Activated T-helper 1 cell treated with anti-CD3 and anti-CD28 coated beads, Interleukin-12 subunit alpha, Interleukin-12 subunit beta, Interleukin-2, Interleukin-4 antibody, amounts not matched to agents 30 ng/mL and 10 ng/mL and 1 ng/mL, durations not matched to agents 14 hours and 24 hours and 36 hours (primary cell): ENCODE measurements at regions not wholly inside any gene's neighbourhood (a gene's known extent, or its start where the extent isn't known, plus 50 kb on each side); places are given as distances from the start of the nearest gene placed in this dataset.

Source experiments
- DNase-seq: peaks from one replicate; pipeline ENCODE4 v3.0.0; 2021; ENCODE audit warnings: low spot score
- H3K27ac Mint-ChIP-seq: one replicate; pipeline ENCODE4 v1.8.0; 2021; ENCODE audit warnings: mild to moderate bottlenecking, mixed read lengths
- H3K27me3 Mint-ChIP-seq: one replicate; pipeline ENCODE4 v1.8.0; 2022; ENCODE audit warnings: mild to moderate bottlenecking, moderate library complexity, mixed read lengths; ENCODE audit not compliant: insufficient read depth
- H3K36me3 Mint-ChIP-seq: one replicate; pipeline ENCODE4 v1.8.0; 2021; ENCODE audit warnings: low read depth, mixed read lengths
- H3K4me1 Mint-ChIP-seq: one replicate; pipeline ENCODE4 v1.8.0; 2021; ENCODE audit warnings: low read depth, mixed read lengths
- H3K4me3 Mint-ChIP-seq: one replicate; pipeline ENCODE4 v1.8.0; 2021; ENCODE audit warnings: mild to moderate bottlenecking, moderate library complexity, mixed read lengths
- H3K9me3 Mint-ChIP-seq: one replicate; pipeline ENCODE4 v1.8.0; 2021; ENCODE audit warnings: mixed read lengths
- intact Hi-C: fragments of 100-400 bp; cut with micrococcal nuclease; formaldehyde crosslinking; loops from one replicate; pipeline ENCODE4 v1.15.1; 2024

DNA sequence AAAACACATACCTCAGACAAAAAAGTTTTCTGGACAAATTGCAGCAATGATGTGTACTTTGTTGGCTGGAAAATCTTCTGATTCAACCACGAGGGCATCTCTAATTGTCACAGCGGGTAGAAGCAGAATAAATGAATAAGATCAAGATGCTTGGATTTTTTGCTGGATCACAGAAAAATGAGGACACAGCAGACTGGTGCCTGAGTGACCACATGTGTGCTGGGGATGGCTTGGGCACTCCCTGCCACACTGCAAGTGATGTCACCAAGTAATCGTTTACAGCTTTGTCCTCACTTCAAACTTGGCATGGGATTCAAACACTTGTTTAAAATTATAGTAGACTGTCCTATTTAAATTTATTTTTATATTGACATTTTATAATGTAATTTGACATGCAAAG, 557.0 kb downstream of the SPRY1 start:
- Mint-ChIP-seq H3K4me1 (no peaks in the 10 kb centered on the region), H3K4me3 (no peak overlapping the region), H3K27ac (no peak overlapping the region), H3K9me3 (no peaks in the 10 kb centered on the region), H3K27me3 (no peaks in the 10 kb centered on the region), H3K36me3 (no peaks in the 10 kb centered on the region)
- no peak for DNase-seq
- intact Hi-C loops, result no loop called here

GRCh38 chr4:123954220-123954619, 557.6 kb downstream of the SPRY1 start:
- no peak overlapping the region for H3K4me3 Mint-ChIP-seq
- no peaks in the 10 kb centered on the region for H3K4me1 Mint-ChIP-seq
- H3K27me3 Mint-ChIP-seq, result no peaks in the 10 kb centered on the region
- DNase-seq, result no peak
- intact Hi-C loops, result no loop called here
- H3K9me3 Mint-ChIP-seq, result no peaks in the 10 kb centered on the region
- H3K27ac Mint-ChIP-seq, result no peak overlapping the region
- no peaks in the 10 kb centered on the region for H3K36me3 Mint-ChIP-seq

GRCh38 chr4:123955167-123955800, 558.7 kb downstream of the SPRY1 start:
- intact Hi-C loops, result no loop called here
- Mint-ChIP-seq H3K27me3 (no peaks in the 10 kb centered on the region), H3K27ac (no peak overlapping the region), H3K36me3 (no peaks in the 10 kb centered on the region), H3K4me3 (no peak overlapping the region), H3K4me1 (no peaks in the 10 kb centered on the region), H3K9me3 (no peaks in the 10 kb centered on the region)
- no peak for DNase-seq

DNA sequence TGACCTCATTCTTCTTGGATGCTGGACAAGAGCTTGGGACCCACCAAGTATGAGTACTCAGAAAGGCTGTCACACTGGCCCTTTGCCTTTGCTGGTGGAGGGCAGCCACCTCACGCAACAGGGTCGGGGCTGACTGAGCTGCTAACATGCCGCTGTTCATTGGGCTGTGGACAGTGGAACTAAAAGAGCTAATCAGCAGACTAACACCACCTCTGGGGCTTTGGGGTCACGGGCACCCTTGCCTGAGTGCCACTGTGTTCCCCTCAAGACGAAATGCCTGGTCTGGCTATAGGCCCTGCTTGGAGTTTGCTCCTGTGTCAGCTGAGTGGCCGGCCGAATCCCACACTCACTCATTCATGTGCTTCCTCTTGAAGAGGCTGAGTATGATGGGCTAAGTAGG, 559.6 kb downstream of the SPRY1 start:
- Mint-ChIP-seq H3K36me3 (no peaks in the 10 kb centered on the region), H3K27ac (no peak overlapping the region), H3K9me3 (no peaks in the 10 kb centered on the region), H3K27me3 (no peaks in the 10 kb centered on the region), H3K4me3 (no peak overlapping the region), H3K4me1 (no peaks in the 10 kb centered on the region)
- intact Hi-C loops, result no loop called here
- DNase-seq, result no peak

DNA sequence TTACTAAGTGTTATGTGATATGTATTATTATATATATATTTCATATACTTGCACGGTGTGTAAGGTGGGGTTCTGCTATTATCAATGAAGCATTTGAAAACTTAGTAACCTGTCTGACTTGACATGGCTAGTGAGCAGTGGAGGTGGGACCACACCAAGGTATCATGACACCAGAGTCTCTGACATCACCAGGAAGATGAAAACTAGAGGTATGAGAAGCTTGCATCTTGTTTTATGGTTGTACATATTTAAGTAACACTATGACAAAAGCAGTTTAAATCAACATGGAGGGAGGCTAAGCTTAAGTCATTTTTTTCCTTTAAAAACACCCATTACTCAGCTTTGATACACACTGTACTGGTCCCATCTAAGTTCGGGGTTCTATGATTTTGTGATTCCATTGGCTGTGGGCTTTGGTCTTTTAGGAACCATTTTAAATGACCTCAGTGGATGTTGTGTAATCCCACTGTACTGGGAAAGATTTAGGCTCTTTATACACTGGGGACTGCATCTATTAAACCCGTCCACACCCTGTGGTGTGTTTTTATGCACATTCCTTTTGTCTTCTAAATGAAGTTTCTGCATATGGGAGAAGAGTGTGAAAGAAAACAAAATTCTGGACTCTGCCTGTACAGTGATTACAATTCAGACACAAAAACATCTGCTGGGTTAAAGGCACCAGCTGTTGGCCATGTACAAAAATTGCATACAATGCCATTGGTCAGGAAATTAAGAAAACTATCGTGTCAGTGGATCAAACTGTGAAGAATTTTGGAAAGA, 570.6 kb downstream of the SPRY1 start:
- Mint-ChIP-seq H3K4me3 (no peak overlapping the region), H3K4me1 (no peaks in the 10 kb centered on the region), H3K27ac (no peak overlapping the region), H3K9me3 (no peaks in the 10 kb centered on the region), H3K27me3 (no peaks in the 10 kb centered on the region), H3K36me3 (no peaks in the 10 kb centered on the region)
- intact Hi-C loops, result no loop called here
- DNase-seq, result no peak

GRCh38 chr4:123972031-123972430, 575.4 kb downstream of the SPRY1 start:
- no peaks in the 10 kb centered on the region for H3K4me1 Mint-ChIP-seq
- intact Hi-C loops, result no loop called here

DNA sequence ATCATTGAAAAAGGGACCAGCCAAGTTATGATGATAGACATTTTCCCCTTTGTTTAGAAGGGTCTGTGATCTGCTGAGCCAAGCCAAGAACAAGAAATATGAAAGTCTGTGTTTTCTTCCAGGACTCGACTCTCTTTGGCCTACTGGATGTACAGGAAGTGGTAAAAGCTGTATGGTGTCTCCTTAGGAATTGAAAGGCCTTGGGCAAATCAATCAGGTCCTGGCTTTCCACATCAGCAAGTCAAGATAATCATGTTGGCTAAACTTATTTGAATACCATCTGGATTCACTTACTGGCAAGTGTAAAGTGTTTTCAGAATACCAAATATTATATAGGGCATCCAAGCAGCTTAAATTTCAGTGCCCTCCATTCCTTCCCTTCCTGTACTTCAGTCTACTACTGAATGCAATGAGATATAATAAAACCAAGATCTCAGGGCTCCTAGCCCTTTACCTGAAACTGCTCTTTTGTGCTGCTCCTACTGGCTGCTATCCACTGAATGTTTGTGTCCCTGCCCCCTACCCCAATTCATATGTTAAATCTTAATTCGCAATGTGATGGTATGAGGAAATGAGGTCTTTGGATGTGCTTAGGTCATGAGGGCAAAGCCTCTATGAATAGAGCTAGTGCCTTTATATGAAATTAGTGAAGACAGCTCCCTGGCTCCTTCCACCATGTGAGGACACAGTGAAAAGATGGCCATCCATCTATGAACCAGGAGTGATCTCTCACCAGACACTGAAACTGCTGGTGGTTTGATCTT, 578.0 kb downstream of the SPRY1 start:
- H3K9me3 Mint-ChIP-seq, result no peaks in the 10 kb centered on the region
- no peak overlapping the region for H3K4me3 Mint-ChIP-seq
- H3K27me3 Mint-ChIP-seq, result no peaks in the 10 kb centered on the region
- H3K36me3 Mint-ChIP-seq, result no peaks in the 10 kb centered on the region
- DNase-seq, result no peak
- H3K27ac Mint-ChIP-seq, result no peak overlapping the region
- H3K4me1 Mint-ChIP-seq, result no peaks in the 10 kb centered on the region
- intact Hi-C loops, result no loop called here

More at GRCh38 chr4:123972031-123972430, 575.4 kb downstream of the SPRY1 start:
- H3K4me3 Mint-ChIP-seq, result no peak overlapping the region
- no peaks in the 10 kb centered on the region for H3K27me3 Mint-ChIP-seq
- no peak overlapping the region for H3K27ac Mint-ChIP-seq
- DNase-seq, result no peak
- H3K9me3 Mint-ChIP-seq, result no peaks in the 10 kb centered on the region
- H3K36me3 Mint-ChIP-seq, result no peaks in the 10 kb centered on the region

DNA sequence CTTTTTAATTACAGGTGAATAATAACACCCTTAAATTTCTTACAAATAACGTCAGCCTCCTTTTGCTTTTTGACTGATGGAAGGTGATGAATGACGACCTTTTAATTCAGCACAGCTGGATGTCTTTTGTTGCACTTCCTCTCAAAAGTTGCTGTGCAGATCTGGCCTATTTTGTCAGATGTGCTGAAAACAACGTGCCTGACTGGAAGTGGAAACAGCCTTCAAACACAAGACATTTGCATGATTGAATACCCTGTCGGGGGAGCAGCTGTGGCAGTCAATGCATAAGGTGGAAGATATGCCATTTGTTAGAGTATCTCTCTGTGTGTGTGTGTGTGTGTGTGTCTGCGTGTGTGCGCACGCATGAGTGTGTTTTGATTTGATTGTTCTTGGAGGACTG, 579.7 kb downstream of the SPRY1 start:
- intact Hi-C loops, result no loop called here
- Mint-ChIP-seq H3K4me3 (no peak overlapping the region), H3K9me3 (no peaks in the 10 kb centered on the region), H3K4me1 (no peaks in the 10 kb centered on the region), H3K27ac (no peak overlapping the region), H3K36me3 (no peaks in the 10 kb centered on the region), H3K27me3 (no peaks in the 10 kb centered on the region)
- no peak for DNase-seq

GRCh38 chr4:123976819-123977218, 580.2 kb downstream of the SPRY1 start:
- Mint-ChIP-seq H3K9me3 (no peaks in the 10 kb centered on the region), H3K27ac (no peak overlapping the region), H3K27me3 (peaks cover 2% of the 10 kb centered on the region), H3K4me3 (no peak overlapping the region), H3K4me1 (no peaks in the 10 kb centered on the region), H3K36me3 (no peaks in the 10 kb centered on the region)
- intact Hi-C loops, result no loop called here
- no peak for DNase-seq

GRCh38 chr4:123977641-123978081, 581.1 kb downstream of the SPRY1 start:
- peaks cover 2% of the 10 kb centered on the region for H3K27me3 Mint-ChIP-seq
- no peaks in the 10 kb centered on the region for H3K36me3 Mint-ChIP-seq
- H3K4me3 Mint-ChIP-seq, result no peak overlapping the region
- H3K9me3 Mint-ChIP-seq, result no peaks in the 10 kb centered on the region
- intact Hi-C loops, result no loop called here
- no peak overlapping the region for H3K27ac Mint-ChIP-seq
- no peaks in the 10 kb centered on the region for H3K4me1 Mint-ChIP-seq
- no peak for DNase-seq

- Mint-ChIP-seq H3K36me3 (no peaks in the 10 kb centered on the region), H3K27ac (no peak overlapping the region), H3K4me3 (no peak overlapping the region), H3K9me3 (no peaks in the 10 kb centered on the region), H3K27me3 (peaks cover 2% of the 10 kb centered on the region), H3K4me1 (no peaks in the 10 kb centered on the region)
- no peak for DNase-seq
- intact Hi-C loops, result no loop called here
Observed at GRCh38 chr4:123978637-123979036, 582.0 kb downstream of the SPRY1 start.

DNA sequence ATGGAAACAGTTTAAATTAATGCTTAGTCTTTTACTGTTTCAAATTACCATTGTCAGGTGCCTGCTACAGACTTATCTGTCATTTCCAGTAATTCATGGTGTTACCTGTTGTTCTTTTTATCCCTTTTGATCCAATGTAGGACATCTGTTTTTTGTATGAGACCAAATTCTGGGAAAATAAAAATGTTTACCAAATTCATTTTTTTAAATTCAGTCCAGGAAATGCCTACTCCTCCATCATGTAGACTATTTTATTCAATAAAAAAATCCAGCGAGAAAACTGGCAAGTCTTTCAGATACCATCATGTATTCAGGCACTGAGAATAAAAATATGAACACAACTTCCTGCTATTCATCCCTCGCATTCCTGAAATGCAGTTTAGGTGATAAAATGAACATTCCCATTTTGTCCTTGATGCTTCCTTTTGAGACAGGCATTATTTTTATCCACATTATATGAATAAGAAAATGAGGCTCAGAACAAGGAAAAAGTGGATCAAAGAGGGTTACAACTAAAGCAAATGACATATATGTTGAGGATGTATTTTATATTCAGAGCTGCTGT, 584.2 kb downstream of the SPRY1 start:
- Mint-ChIP-seq H3K27me3 (peaks cover 2% of the 10 kb centered on the region), H3K4me3 (no peak overlapping the region), H3K36me3 (no peaks in the 10 kb centered on the region), H3K4me1 (no peaks in the 10 kb centered on the region), H3K9me3 (no peaks in the 10 kb centered on the region), H3K27ac (no peak overlapping the region)
- intact Hi-C loops, result no loop called here
- DNase-seq, result no peak

DNA sequence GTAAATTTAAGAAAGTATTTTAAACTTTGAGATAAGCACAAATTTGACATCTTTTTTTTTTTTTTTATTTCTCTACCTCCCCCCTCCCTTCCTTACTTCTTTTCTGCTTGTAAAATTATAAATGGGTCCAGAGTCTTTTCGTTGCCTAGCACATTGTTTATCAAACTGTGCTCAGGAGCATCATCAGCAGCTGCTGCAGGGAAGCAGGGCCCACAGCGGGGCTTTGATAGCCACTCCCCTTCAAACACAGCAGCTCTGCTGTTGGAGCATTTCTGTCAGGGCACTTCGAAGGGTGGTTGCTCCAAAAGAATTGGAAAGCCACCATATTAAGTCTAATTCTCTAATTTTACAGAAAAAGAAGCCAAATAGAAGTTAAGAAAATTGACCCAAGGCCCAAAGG, 588.3 kb downstream of the SPRY1 start:
- H3K36me3 Mint-ChIP-seq, result no peaks in the 10 kb centered on the region
- no peak overlapping the region for H3K27ac Mint-ChIP-seq
- H3K9me3 Mint-ChIP-seq, result no peaks in the 10 kb centered on the region
- H3K4me1 Mint-ChIP-seq, result no peaks in the 10 kb centered on the region
- H3K4me3 Mint-ChIP-seq, result no peak overlapping the region
- DNase-seq, result no peak
- intact Hi-C loops, result no loop called here
- H3K27me3 Mint-ChIP-seq, result peaks cover 2% of the 10 kb centered on the region
